Mesodermal cell (in vitro differentiated cells): ENCODE measurements at regions not wholly inside any gene's neighbourhood (a gene's known extent, or its start where the extent isn't known, plus 50 kb on each side); places are given as distances from the start of the nearest gene placed in this dataset.

Experiments used
- H3K27ac ChIP-seq: 2 replicates; pipeline ENCODE4 v1.7.0; 2013; ENCODE audit warnings: mild to moderate bottlenecking, low read depth, low read length, moderate library complexity; ENCODE audit not compliant: severe bottlenecking
- H3K36me3 ChIP-seq: 2 replicates; pipeline ENCODE4 v1.7.1; 2013; ENCODE audit warnings: mild to moderate bottlenecking, low read length, moderate library complexity; ENCODE audit not compliant: control insufficient read depth, insufficient read depth
- H3K4me1 ChIP-seq: one replicate; pipeline ENCODE4 v1.7.1; 2013; ENCODE audit warnings: mild to moderate bottlenecking, low read length; ENCODE audit not compliant: insufficient read depth, control insufficient read depth, poor library complexity, severe bottlenecking
- H3K4me3 ChIP-seq: 2 replicates; pipeline ENCODE4 v1.7.0; 2013; ENCODE audit warnings: low read length, control low read depth, mild to moderate bottlenecking; ENCODE audit not compliant: insufficient read depth, poor library complexity, severe bottlenecking; ENCODE audit errors: extremely low read depth
- H3K9me3 ChIP-seq: 2 replicates; pipeline ENCODE4 v1.7.1; 2013; ENCODE audit warnings: mild to moderate bottlenecking, low read length, moderate library complexity; ENCODE audit not compliant: control insufficient read depth
- WGBS, 2 experiments: methylation state at CpG; one replicate each; pipeline ENCODE4 v1.1.5; 2013; ENCODE audit warnings: missing lambda C conversion rate in 2 of 2; ENCODE audit not compliant: insufficient coverage in 2 of 2; 5-methylcytosine and 5-hydroxymethylcytosine counted together

DNA sequence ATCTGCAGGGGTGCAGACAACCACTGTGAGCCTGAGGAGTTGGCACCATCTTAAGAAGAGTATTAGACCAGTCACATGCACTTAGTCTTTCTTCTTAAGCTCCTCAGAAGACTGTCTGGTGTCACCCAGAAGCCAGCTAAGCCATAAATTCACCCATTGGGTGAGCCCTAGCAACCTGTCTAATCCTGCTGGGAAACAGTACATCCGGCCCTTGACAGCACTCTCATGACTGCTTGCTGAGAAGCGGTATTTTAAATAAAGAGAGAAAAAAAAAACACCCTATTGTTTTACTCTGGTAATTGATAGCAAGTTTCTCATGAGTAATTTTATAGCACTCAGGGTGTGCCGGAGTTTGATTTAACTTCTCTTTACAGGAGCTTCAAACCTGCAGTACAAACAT lies 134.7 kb downstream of the SOX9 start:
- no peaks in the 10 kb centered on the region for H3K4me1 ChIP-seq
- no peaks in the 10 kb centered on the region for H3K9me3 ChIP-seq
- no peak overlapping the region for H3K27ac ChIP-seq
- H3K4me3 ChIP-seq: no peak overlapping the region
- H3K36me3 ChIP-seq: no peaks in the 10 kb centered on the region
- 80% methylated on average over 1 of the region's 3 CpGs; no CpG with 5 or more reads in 1 of the 2 experiments for WGBS, 2 experiments

DNA sequence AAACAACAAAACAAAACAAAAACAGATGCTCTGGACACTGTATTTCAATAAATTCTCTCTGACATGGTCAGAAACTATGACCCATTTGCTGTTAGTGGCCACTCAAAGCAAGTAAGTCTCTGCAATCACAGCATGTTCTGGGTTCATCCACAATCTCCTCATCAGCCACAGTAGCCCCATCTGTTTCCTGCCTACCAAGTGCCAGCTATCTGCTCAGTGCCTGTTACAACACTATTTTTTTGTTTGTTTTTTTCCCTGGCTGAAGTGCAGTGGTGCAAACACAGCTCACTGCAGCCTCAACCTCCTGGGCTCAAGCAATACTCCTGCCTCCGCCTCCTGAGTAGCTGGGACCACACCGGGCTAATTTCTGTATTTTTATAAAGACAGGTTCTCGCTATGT lies 137.9 kb downstream of the SOX9 start:
- no peak overlapping the region for H3K27ac ChIP-seq
- no peaks in the 10 kb centered on the region for H3K36me3 ChIP-seq
- WGBS, 2 experiments: 88 to 97% methylated on average over 3 of the region's 3 CpGs
- H3K4me3 ChIP-seq: no peak overlapping the region
- no peaks in the 10 kb centered on the region for H3K9me3 ChIP-seq
- H3K4me1 ChIP-seq: no peaks in the 10 kb centered on the region

DNA sequence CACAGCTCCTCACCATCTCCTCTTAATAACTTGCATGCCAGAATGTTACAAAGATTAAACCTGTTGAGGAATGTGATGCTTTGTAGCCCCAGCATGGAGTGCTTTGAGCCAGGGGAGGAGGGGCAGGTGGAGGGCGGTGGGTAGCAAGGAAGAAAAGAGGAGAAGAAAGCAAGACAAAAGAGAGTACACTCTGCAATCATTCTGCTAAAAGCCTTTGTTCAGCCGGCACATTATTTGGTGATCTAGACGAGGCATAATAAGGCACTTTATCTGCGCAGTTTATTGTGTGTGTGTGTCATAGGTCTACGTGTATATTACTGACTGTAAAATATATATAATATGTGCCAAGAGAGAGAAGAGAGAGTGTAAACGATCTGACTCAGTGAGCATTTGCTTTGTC lies 139.1 kb downstream of the SOX9 start:
- Histone ChIP-seq H3K27ac (no peak overlapping the region), H3K36me3 (no peaks in the 10 kb centered on the region), H3K9me3 (no peaks in the 10 kb centered on the region), H3K4me1 (no peaks in the 10 kb centered on the region), H3K4me3 (no peak overlapping the region)
- 72 to 73% methylated on average over 2 to 3 of the region's 6 CpGs for WGBS, 2 experiments

DNA sequence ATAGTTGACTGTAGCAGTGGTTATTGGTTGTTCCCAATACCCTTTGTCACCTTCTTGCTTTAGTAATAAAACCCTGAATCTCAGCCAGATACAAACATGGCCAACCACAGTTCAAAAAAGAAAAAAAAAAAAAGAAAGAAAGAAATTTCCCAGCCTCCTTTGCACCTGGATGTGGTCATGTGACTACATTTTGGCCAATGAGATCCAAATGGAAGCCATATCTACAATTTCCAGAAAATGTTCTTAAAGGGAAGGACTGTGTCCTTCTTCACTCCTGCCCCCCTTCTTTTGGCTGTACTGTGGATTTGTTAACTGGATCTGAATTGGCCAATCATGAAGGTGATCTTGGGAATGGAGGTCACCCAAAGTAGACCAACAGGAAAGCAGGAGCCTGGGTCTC lies 141.9 kb downstream of the SOX9 start:
- no peaks in the 10 kb centered on the region for H3K36me3 ChIP-seq
- H3K9me3 ChIP-seq: no peaks in the 10 kb centered on the region
- no peak overlapping the region for H3K27ac ChIP-seq
- H3K4me1 ChIP-seq: no peaks in the 10 kb centered on the region
- H3K4me3 ChIP-seq: no peak overlapping the region

DNA sequence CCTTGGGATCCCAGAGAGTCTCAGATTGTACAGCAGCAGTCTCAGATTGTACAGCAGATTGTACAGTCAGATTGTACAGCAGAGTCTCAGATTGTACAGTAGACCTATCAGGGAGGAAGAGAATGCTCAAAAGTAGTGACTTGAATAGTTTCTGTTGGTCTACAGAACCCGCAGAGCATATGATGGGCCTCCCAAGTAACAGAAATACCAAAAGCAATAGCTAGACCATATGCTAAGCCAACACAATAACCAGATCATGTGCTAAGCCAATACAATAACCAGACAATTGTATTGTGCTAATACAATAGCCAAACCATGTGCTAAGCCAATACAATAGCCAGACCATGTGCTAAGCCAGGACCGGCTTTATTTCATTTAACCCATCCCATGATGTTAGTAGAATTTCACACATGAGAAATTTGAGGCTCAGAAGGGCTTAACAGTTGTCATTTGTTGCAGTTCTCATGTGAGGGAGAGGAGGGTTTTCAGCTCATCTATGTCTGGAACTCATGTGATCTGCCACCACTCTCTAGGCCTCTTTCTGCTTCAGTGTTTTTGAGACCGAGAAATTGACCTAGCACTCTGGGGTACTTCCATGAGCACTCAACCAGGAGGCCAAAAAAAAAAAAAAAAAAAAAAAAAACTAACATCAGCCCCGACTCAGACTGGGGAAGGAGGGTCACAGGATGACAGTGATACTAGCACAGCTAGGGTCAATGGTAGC lies 144.0 kb downstream of the SOX9 start:
- 60% methylated on average over 1 of the region's 4 CpGs; no CpG with 5 or more reads in 1 of the 2 experiments for WGBS, 2 experiments
- no peaks in the 10 kb centered on the region for H3K9me3 ChIP-seq
- no peak overlapping the region for H3K27ac ChIP-seq
- no peaks in the 10 kb centered on the region for H3K4me1 ChIP-seq
- no peak overlapping the region for H3K4me3 ChIP-seq
- H3K36me3 ChIP-seq: no peaks in the 10 kb centered on the region

DNA sequence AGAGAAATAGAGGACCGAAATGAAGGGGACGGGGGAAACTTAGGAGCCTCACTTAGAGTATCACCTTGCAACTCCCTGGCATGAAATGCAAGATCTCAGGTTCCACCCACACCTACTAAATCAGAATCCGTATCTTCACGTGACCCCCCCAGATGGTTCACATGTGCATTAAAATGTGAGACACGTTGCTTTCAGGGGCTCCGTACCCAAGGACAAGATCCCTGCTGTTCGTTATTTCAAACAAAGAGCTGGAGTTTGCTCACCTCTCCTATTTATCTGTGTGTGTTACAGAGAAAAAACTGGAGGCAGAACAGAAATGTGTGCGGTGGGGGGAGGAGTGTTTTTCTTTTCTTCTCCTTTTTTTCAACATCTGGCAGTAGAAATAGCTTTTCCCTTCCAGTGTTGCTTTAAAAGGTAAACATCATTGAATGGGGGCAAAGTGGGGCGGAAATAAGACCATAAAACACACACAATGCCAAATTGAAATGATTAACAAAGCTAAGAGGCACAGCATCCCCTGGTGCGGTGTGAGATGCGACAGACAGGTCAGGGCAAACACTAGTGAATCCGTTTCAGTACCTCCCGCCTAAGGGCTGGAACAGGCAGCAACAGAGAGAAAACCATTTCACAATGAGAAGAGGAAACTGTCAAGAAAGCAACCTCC lies 145.4 kb downstream of the SOX9 start:
- H3K36me3 ChIP-seq: no peaks in the 10 kb centered on the region
- H3K4me3 ChIP-seq: no peak overlapping the region
- no peak overlapping the region for H3K27ac ChIP-seq
- WGBS, 2 experiments: 69 to 84% methylated on average over 5 to 9 of the region's 13 CpGs
- H3K9me3 ChIP-seq: no peaks in the 10 kb centered on the region
- no peaks in the 10 kb centered on the region for H3K4me1 ChIP-seq

DNA sequence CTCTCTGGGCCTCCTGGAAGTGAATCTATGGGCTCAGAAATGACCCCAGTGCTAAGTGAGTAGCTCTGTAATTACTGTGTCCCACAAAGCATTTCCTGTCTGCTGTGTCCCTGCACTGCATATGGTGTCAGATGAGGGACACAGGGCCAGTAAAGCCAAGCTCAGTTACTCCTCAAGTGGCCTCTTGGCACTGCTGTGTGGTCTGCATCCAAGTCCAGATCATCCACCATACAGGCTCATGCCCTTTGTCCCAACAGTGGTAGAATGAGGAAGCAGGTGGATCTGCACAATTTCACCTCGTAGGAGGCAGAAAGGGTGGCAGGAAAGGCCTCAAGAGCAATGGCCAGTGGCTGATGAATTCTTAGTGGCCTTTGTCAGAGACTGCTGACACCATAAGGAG lies 146.8 kb downstream of the SOX9 start:
- Histone ChIP-seq H3K4me3 (no peak overlapping the region), H3K27ac (no peak overlapping the region), H3K9me3 (no peaks in the 10 kb centered on the region), H3K36me3 (no peaks in the 10 kb centered on the region), H3K4me1 (no peaks in the 10 kb centered on the region)
- 50 to 76% methylated on average over 1 of the region's 1 CpG for WGBS, 2 experiments

DNA sequence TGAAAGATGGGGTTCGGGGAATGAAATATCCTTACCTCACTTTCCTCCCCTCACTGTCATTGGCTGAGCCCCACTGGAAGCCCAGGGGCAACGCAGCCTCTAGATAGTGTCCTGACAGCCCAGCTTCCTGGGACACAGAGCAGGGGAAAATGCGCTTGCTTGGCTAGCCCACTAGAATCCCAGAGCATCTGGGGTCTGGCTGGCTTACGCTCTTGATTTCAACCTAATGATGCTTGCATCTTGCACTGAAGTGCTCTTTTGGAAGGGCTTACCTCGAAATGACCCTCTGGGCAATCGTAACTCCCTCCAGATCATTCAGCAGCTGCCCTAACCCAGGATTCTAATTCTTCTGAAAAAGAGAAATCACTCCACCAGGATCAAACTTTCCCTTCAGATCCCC lies 147.6 kb downstream of the SOX9 start:
- Histone ChIP-seq H3K27ac (no peak overlapping the region), H3K4me3 (no peak overlapping the region), H3K9me3 (no peaks in the 10 kb centered on the region), H3K36me3 (no peaks in the 10 kb centered on the region), H3K4me1 (no peaks in the 10 kb centered on the region)
- WGBS, 2 experiments: 92 to 98% methylated on average over 4 to 5 of the region's 6 CpGs

DNA sequence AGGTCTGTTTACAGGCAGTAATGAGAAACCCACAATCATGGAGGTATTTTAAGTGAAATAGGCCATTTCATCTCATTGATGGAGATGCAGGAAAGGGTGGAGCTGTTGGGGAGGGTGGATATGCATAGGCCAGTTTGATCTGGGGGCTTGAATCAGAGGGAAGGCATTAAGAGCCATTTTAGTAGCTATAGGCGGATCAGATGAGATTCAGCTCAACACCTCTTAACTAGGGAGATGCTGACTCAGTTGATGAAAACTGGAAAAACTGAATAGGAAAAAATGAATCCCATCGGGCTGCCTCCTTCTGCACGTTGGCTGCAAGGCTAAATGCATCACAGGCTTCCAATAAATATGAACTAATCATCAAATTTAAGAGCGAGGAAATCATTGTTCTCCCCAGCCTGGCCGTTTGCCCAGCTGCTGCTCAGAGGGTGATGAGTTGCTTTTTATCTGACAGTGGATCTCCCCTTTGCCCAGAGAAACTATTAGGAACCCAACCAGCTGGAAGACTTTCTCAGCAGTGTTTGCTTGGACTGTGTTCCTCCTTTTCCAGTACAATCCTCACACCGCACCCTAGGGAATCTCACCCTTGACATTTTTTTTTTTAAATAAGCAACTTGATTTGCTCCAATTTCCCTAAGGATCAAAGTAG lies 149.6 kb downstream of the SOX9 start:
- Histone ChIP-seq H3K4me1 (peaks cover 4% of the 10 kb centered on the region), H3K9me3 (peaks cover 2% of the 10 kb centered on the region), H3K27ac (no peak overlapping the region), H3K36me3 (no peaks in the 10 kb centered on the region), H3K4me3 (no peak overlapping the region)
- 86 to 89% methylated on average over 3 to 4 of the region's 6 CpGs for WGBS, 2 experiments

DNA sequence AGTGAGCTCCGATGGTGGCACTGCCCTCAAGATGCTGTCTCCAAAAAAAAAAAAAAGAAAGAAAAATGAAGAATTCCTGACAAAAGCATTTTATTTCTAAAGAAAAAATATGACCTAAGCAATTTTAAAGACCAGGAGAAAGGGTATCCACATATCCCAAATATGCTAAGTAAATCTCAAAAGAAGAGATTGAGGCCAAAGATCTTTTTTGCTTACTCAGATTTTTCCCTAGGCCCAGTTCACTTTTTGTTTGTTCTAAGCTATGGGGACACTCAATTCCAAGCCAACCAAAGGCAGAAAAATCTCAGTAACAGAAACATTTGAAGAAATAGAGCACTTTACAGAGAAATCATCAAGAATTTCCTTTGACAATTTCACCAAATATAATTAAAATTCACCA lies 150.8 kb downstream of the SOX9 start:
- WGBS, 2 experiments: no CpG with 5 or more reads among the region's 1 CpG
- Histone ChIP-seq H3K4me1 (peaks cover 4% of the 10 kb centered on the region), H3K4me3 (no peak overlapping the region), H3K9me3 (peaks cover 6% of the 10 kb centered on the region), H3K36me3 (no peaks in the 10 kb centered on the region), H3K27ac (no peak overlapping the region)
